Right ventricle myocardium superior (tissue), 1 donor: ENCODE measurements at regions not wholly inside any gene's neighbourhood (a gene's known extent, or its start where the extent isn't known, plus 50 kb on each side); places are given as distances from the start of the nearest gene placed in this dataset.
"Not testable (repeated sequence)": the region's sequence is repeated elsewhere in the genome, so short reads cannot be mapped to it uniquely, and the experiment has no call there.

Experiments
- ATAC-seq: fragments of 200-7000 bp; cut with Tn5 transposase; one replicate; pipeline ENCODE4 v1.9.1; 2020; ENCODE audit warnings: mild to moderate bottlenecking; ENCODE audit not compliant: poor library complexity
- DNase-seq: peaks from one replicate; pipeline ENCODE4 v3.0.0-alpha.2; 2020
- intact Hi-C: fragments of 100-400 bp; cut with DNase I; formaldehyde crosslinking; loops from one replicate; pipeline ENCODE4 v1.11.2; 2022
- donor health status: DM: no; HTN: yes; CAD: no; lungs with severe emphysema.

- no peak for DNase-seq
- ATAC-seq: no peak
- intact Hi-C loops: no loop called here
Measured at GRCh38 chr2:72078773-72079172, 68.9 kb downstream of the CYP26B1 start.

- ATAC-seq (no peak), DNase-seq (no peak)
- intact Hi-C loops: no loop called here
Measured at GRCh38 chr2:72077702-72078169, 69.9 kb downstream of the CYP26B1 start.

GRCh38 chr2:72073373-72073772 lies 74.3 kb downstream of the CYP26B1 start:
- ATAC-seq, DNase-seq, intact Hi-C loops: not testable (repeated sequence)

GRCh38 chr2:72064197-72064596 lies 83.5 kb downstream of the CYP26B1 start:
- ATAC-seq, intact Hi-C loops, DNase-seq: not testable (repeated sequence)

GRCh38 chr2:72062336-72062735 lies 85.3 kb downstream of the CYP26B1 start:
- DNase-seq (no peak), ATAC-seq (no peak)
- intact Hi-C loops: no loop called here

- intact Hi-C loops: no loop called here
- ATAC-seq: no peak
Measured at GRCh38 chr2:72057308-72057707, 90.4 kb downstream of the CYP26B1 start.

GRCh38 chr2:72051971-72052505 lies 95.6 kb downstream of the CYP26B1 start:
- ATAC-seq (no peak), DNase-seq (no peak)

More at GRCh38 chr2:72057308-72057707, 90.4 kb downstream of the CYP26B1 start:
- DNase-seq: no peak

GRCh38 chr2:72051204-72051603 lies 96.5 kb downstream of the CYP26B1 start:
- DNase-seq: no peak
- intact Hi-C loops: no loop called here
- no peak for ATAC-seq

More at GRCh38 chr2:72051971-72052505, 95.6 kb downstream of the CYP26B1 start:
- intact Hi-C loops: no loop called here

GRCh38 chr2:72050734-72051133 lies 96.9 kb downstream of the CYP26B1 start:
- ATAC-seq (no peak), DNase-seq (no peak)
- intact Hi-C loops: no loop called here

GRCh38 chr2:72048881-72049477 lies 98.7 kb downstream of the CYP26B1 start:
- DNase-seq: no peak
- intact Hi-C loops: no loop called here
- no peak for ATAC-seq

GRCh38 chr2:72043985-72044384 lies 103.7 kb downstream of the CYP26B1 start:
- ATAC-seq (no peak), DNase-seq (no peak)
- intact Hi-C loops: no loop called here

GRCh38 chr2:72041638-72042111 lies 106.0 kb downstream of the CYP26B1 start:
- intact Hi-C loops: no loop called here
- DNase-seq (no peak), ATAC-seq (peak; percentile 48)

- DNase-seq (no peak), ATAC-seq (no peak)
- intact Hi-C loops: no loop called here
Measured at GRCh38 chr2:72040629-72041571, 106.8 kb downstream of the CYP26B1 start.

- intact Hi-C loops: no loop called here
- ATAC-seq (no peak), DNase-seq (no peak)
Measured at GRCh38 chr2:72038524-72038923, 109.1 kb downstream of the CYP26B1 start.

GRCh38 chr2:72037261-72037666 lies 110.4 kb downstream of the CYP26B1 start:
- no peak for DNase-seq
- no peak for ATAC-seq
- intact Hi-C loops: no loop called here

- intact Hi-C loops: no loop called here
- DNase-seq: no peak
- ATAC-seq: no peak
Measured at GRCh38 chr2:72036595-72036994, 111.1 kb downstream of the CYP26B1 start.

- ATAC-seq (no peak), DNase-seq (no peak)
- intact Hi-C loops: no loop called here
Measured at GRCh38 chr2:72036173-72036545, 111.5 kb downstream of the CYP26B1 start.

- DNase-seq (no peak), ATAC-seq (no peak)
- intact Hi-C loops: no loop called here
Measured at GRCh38 chr2:72035518-72036172, 112.0 kb downstream of the CYP26B1 start.
